NCI-H1694 (cell line): ENCODE measurements at regions not wholly inside any gene's neighbourhood (a gene's known extent, or its start where the extent isn't known, plus 50 kb on each side); places are given as distances from the start of the nearest gene placed in this dataset.
"Not testable (repeated sequence)": the region's sequence is repeated elsewhere in the genome, so short reads cannot be mapped to it uniquely, and the experiment has no call there.

Source experiments
- DNase-seq: peaks from one replicate; lab custom pipeline; 2025; lab: John Stamatoyannopoulos, UW

- DNase-seq, result no peak
Observed at GRCh38 chr3:87793337-87793877, 265.4 kb downstream of the CGGBP1 start.

GRCh38 chr3:87792534-87793336, 266.1 kb downstream of the CGGBP1 start, which contains the start of gene HTR1F:
HTR1F (plus strand) TSS chr3:87792706.
- no peak for DNase-seq

GRCh38 chr3:87792198-87792533, 266.6 kb downstream of the CGGBP1 start:
- DNase-seq, result no peak

GRCh38 chr3:87791248-87792027, 267.4 kb downstream of the CGGBP1 start:
- DNase-seq, result no peak

- DNase-seq, result not testable (repeated sequence)
Observed at GRCh38 chr3:87789049-87789448, 269.8 kb downstream of the CGGBP1 start.

DNA sequence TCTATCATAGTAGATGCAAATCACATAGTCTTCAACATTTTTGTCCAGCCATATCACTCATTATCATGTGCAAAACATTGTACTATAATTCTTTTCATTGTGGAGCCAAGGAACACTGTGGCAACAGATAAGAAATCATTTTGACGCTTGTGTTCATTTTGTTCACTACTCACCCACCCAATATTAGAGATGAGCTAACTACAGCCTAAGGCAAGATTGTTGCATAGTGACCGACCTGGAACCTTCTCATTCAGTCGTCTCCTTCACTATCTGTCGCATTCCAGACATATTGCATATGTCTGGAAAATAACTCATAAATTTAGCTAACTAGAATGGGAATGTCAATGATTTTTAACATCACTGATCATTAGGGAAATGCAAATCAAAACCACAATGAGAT, 270.3 kb downstream of the CGGBP1 start:
- DNase-seq, result no peak

DNA sequence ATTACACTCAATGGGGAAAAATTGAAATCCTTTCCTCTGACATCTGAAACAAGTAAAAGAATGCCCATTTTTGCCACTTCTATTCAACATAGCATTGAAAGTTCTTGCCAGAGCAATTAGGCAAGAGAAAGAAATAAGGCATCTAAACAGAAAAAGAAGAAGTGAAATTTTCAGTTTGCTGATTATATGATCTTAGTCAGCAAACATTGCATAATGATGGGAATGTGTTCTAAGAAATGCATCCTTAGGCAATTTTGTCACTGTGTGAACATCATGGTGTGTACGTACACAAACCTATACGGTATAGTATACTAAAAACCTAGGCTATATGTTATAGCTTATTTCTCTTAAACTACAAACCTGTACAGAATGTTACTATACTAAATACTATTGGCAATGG, 278.0 kb downstream of the CGGBP1 start:
- DNase-seq, result no peak

DNA sequence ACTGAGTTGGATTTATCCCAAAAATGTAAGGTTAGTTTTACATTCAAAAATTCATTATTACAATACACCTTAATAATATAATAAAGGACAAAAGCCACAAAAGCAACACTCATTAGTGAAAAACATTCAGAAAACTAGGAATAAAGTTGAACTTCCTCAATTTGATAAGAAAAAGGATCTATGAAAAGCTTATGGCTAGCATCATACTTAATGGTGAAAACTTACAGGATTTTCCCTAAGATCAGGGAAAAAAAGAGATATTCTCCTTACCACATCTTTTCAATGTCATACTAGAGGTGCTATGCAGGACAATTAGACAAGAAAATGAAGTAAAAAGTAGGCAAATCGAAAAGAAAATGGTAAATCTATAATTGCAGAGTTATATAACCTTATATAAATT, 279.9 kb downstream of the CGGBP1 start:
- no peak for DNase-seq

DNA sequence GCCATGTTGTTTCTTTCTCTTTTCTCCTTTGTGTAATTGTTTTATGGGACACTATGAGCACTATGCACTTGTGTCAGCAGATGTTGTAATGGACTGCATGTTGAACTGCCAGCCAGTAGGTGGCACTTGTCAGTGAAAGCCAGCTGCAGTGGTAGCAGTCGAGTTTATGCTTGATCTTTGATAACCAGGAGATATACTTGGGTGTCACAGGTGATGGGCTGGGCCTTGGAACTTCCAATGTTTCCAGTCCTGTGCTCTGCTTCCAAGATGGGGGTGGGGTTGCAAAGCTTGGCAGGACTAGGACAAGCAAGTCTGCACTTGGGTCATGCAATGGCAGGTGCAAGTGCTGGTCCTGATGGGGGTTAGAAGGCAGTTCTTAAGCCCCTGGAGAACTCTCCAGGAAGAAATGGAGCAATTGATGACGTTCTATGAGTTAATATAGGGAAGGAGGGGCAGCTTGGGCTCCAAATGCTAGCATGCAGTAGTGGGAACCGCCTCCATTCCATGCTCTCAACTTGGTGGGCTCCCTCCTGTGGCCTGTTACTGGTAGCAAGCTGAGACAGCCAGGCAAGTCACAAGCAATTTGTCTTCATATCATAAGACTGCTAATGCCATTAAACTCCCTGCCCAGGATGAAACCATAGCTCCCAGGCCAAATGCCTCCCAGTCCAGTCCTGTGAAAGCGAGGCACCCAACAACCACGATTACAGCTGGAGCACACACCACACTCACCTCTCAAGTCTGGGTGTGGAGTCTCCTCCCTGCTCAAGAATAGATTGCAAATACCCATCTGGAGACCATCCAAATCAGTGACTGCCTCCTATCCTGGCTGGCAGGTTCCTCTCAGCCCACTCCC, 287.2 kb downstream of the CGGBP1 start:
- DNase-seq, result no peak

DNA sequence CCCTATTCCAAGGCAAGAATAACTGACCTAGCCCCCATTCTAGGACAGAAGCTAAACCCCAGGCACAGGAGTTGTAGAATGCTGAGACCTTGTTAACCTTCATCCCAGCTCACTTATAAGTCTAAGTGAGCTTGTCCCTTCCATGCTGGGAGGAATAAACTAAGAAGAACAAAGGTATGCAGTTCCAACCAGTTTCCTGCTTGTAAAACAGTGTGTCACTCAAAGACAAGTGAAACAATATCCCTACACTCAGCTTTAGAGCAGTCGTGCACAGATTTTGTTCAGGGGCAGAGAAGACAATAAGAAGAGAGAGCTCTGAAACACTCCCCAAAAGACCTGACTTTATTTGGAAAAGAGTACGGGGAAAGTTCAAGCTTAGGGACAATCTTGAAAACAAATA, 292.1 kb downstream of the CGGBP1 start:
- DNase-seq, result no peak

- no peak for DNase-seq
Observed at GRCh38 chr3:87765256-87765655, 293.5 kb downstream of the CGGBP1 start.

DNA sequence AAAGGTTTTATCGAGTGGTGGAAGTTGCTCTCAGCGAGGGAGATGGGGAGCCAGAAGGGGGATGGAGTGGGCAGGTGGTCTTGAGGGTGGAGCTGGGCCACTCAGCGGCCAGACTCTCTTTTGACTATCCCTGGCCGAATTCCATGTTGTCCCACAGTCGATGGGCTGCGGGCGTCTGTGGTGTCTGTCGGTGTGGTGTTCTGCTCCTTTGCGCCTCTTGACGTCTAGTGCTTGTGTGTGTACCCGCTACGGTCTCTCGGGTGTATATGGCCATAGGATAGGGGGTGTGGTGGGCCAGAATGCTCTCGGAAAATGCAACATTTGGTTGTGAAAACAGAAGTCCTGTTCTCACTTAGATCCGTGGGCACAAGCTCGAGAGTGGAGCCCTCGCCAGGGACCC, 297.0 kb downstream of the CGGBP1 start:
- DNase-seq, result no peak

DNA sequence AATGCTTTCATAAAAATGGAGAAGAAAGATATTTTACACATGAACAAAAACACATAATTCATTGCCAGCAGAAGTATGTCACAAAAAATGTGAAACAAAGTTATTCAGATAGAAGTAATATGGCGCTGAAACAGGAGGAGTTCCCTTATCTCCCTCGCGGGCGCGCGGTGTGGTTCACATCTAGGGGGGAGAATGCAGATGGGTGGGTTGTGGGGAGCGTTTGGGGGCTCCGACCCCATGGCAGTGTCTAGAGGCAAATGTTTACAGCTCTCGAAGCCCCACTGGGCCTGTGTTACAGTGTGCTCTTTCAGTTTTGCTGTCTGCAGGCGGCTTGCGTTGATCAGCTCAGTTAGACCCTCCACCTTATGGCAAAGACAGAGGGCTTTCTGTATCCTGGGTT, 297.5 kb downstream of the CGGBP1 start:
- DNase-seq, result no peak

DNA sequence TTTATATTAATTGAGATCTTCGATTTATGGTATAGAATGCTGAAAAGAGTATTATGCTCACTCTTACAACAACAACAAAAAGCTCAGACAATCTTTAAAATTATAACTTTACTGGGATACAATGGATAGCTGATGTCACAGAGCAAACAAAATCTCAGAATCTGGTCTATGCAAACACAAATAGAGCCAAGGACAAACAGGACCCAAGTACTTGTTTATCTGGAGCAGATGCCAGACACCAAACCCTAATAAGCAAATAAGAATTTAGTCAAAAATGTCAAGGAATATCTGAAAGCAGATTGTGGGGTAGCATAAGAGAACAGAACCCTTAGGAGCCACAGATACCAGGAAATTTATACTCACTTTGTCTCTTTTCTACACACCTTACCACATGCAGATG, 302.2 kb downstream of the CGGBP1 start:
- DNase-seq, result no peak

- DNase-seq, result no peak
Observed at GRCh38 chr3:87755852-87756251, 303.0 kb downstream of the CGGBP1 start.

GRCh38 chr3:87742250-87742649, 316.6 kb downstream of the CGGBP1 start:
- no peak for DNase-seq

DNA sequence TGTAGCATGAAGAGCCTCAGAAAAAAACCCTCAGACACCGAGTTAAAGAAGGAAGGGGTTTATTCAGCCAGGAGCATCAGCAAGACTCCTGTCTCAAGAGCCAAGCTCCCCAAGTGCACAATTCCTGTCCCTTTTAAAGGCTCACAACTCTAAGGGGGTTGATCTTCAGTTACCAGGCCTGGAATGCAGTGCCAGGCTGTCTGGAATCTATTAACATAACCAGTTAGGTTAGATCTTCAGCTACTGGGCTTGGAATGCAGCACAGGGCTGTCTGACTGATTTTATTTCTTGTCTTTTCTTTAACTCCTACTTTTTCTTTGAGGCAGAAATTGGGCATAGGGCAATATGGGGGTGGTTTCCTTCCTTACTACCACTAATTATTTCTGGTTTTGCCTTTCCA, 317.9 kb downstream of the CGGBP1 start:
- not testable (repeated sequence) for DNase-seq

GRCh38 chr3:87737817-87738216, 321.0 kb downstream of the CGGBP1 start:
- not testable (repeated sequence) for DNase-seq

DNA sequence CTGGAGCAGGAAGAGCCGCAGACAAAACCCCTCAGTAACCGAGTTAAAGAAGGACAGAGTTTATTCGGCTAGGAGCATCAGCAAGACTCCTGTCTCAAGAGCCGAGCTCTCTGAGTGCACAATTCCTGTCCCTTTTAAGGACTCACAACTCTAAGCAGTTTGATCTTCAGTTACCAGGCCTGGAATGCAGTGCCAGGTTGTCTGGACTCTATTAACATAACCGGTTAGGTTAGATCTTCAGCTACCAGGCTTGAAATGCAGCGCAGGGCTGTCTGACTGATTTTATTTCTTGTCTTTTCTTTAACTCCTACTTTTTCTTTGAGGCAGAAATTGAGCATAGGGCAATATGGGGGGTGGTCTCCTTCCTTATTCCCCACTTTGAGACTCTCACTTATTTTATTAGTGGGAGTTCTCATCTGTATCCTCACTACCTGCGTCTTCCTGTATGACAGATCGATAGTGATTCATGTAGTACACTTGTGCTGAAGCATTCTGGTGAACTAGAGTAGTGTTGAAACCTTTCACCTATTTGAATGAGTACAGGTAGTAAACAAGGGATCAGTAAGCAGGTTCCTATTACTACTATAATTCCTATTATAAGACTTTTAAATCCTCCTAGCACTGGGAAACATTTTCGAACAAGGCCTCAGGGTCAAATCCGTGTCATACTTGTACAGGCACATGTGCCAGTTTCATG, 325.0 kb downstream of the CGGBP1 start:
- no peak for DNase-seq

GRCh38 chr3:87732294-87732693, 326.5 kb downstream of the CGGBP1 start:
- no peak for DNase-seq

DNA sequence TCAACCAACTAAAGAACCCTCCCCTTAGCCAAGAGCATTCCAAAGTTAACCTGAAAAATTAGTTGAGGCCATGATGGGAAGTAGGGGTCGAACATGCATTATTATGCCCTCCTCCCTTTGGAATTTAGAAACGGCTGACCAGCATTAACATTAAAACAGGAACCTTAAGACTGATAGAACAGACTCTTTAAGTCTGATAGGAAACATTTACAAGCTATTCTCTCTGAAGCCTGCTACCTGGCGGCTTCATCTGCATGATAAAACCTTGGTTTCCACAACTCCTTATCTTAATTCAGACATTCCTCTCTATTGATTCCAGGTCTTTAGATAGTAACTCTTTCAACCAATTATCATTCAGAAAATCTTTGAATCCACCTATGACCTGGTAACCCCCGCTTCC, 331.0 kb downstream of the CGGBP1 start:
- no peak for DNase-seq

GRCh38 chr3:87719060-87719459, 339.7 kb downstream of the CGGBP1 start:
- no peak for DNase-seq
